Caco-2 (cell line): ENCODE measurements at regions not wholly inside any gene's neighbourhood (a gene's known extent, or its start where the extent isn't known, plus 50 kb on each side); places are given as distances from the start of the nearest gene placed in this dataset.

Source experiments
- BruUV-seq: library from RNA; stranded (reverse); fragments of 400-500 nt; replicated peaks from 2 replicates; lab custom pipeline; 2021; lab: Mats Ljungman, UMichigan
- CTCF ChIA-PET: fragments of 300-600 bp; sonication (Branson Sonifier 250); formaldehyde crosslinking; loops from one replicate; lab custom pipeline; 2022; ENCODE audit warnings: antibody characterized with exemption; lab: Charles Lee
- POLR2A ChIA-PET: fragments of 300-600 bp; sonication (Branson Sonifier 250); formaldehyde crosslinking; loops from one replicate; lab custom pipeline; 2022; ENCODE audit warnings: antibody characterized with exemption; lab: Charles Lee
- DNase-seq, 2 experiments: peaks; one replicate each; pipeline versions ENCODE4 v3.0.0 to v3.0.0-alpha.2; 2020 to 2022
- H3K27me3 ChIP-seq: replicated peaks from 2 replicates; pipeline ENCODE4 v1.6.0; 2011; ENCODE audit warnings: low read length; ENCODE audit not compliant: control insufficient read depth, insufficient read depth
- H3K36me3 ChIP-seq: 2 replicates; pipeline ENCODE4 v1.5.1; 2011; ENCODE audit warnings: low read length; ENCODE audit not compliant: control insufficient read depth, insufficient read depth
- H3K4me1 ChIP-seq: fragments of 250-450 bp; sonication (Bioruptor Pico); 2 replicates; pipeline ENCODE4 v1.5.1; 2020; ENCODE audit warnings: mild to moderate bottlenecking
- H3K4me3 ChIP-seq: 2 replicates; pipeline ENCODE4 v1.5.1; 2011; ENCODE audit warnings: low read depth, mild to moderate bottlenecking, control low read depth, low read length
- H3K9me3 ChIP-seq: fragments of 250-450 bp; sonication (Bioruptor Pico); 2 replicates; pipeline ENCODE4 v1.5.1; 2020; ENCODE audit warnings: mild to moderate bottlenecking, moderate library complexity
- H3K27ac Mint-ChIP-seq: one replicate; pipeline ENCODE4 v1.8.0; 2022; ENCODE audit warnings: mixed read lengths; ENCODE audit not compliant: unreplicated experiment
- H3K27me3 Mint-ChIP-seq: one replicate; pipeline ENCODE4 v1.8.0; 2022; ENCODE audit warnings: mixed read lengths; ENCODE audit not compliant: insufficient read depth, unreplicated experiment
- H3K36me3 Mint-ChIP-seq: one replicate; pipeline ENCODE4 v1.8.0; 2022; ENCODE audit warnings: mild to moderate bottlenecking, mixed read lengths; ENCODE audit not compliant: insufficient read depth, unreplicated experiment
- H3K4me1 Mint-ChIP-seq: one replicate; pipeline ENCODE4 v1.8.0; 2022; ENCODE audit warnings: low read depth, mixed read lengths; ENCODE audit not compliant: unreplicated experiment
- H3K4me3 Mint-ChIP-seq: one replicate; pipeline ENCODE4 v1.8.0; 2022; ENCODE audit warnings: mild to moderate bottlenecking, moderate library complexity, mixed read lengths; ENCODE audit not compliant: unreplicated experiment
- H3K9me3 Mint-ChIP-seq: one replicate; pipeline ENCODE4 v1.8.0; 2022; ENCODE audit warnings: mixed read lengths; ENCODE audit not compliant: unreplicated experiment
- intact Hi-C: fragments of 100-400 bp; cut with micrococcal nuclease; formaldehyde crosslinking; loops from one replicate; pipeline ENCODE4 v1.10.0; 2022; ENCODE audit not compliant: unreplicated experiment
- TF ChIP-seq, protein P1 (sequence below), 2 experiments: fragments of 200-600 bp in 1 of 2; IDR thresholded peaks; 1 replicate in 1 of 2; 2 replicates in 1 of 2; pipeline versions ENCODE4 v1.5.1 to v1.8.0; 2011 to 2022; ENCODE audit warnings: antibody characterized with exemption in 1 of 2, control low read depth in 1 of 2, inconsistent platforms in 1 of 2, low read depth in 1 of 2, low read length in 1 of 2, mild to moderate bottlenecking in 1 of 2, moderate library complexity in 1 of 2; ENCODE audit not compliant: insufficient read depth in 1 of 2, severe bottlenecking in 1 of 2, unreplicated experiment in 1 of 2

DNA sequence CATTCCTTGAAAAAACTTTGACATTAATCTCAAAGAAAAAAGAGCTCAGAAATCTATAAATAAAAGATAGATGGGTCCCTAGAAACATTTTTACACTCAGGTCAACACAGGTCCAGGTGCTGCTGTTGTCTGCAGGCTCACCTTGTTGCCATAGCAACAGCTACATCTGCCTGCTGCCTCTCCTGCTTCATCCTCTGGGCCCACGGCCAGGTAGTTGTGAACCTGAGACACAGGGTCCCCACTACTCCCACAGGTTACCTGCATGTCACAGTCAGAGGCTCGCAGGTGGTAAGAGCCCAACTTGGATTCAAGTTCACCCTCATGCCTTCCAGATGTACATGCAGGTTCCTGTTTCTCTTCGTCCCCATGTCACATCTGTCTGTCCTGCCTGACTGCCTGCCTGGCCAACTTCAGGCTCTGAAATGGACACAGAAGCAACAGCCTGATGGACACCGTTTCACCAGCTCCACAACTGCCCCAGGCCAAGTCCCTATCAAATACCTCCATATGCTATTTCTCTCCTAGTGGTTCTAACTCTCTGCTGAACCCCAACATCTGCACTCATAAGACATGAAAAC, 88.3 kb upstream of the SALL3 start:
- Histone ChIP-seq H3K4me1 (no peaks in the 10 kb centered on the region), H3K9me3 (no peaks in the 10 kb centered on the region), H3K27me3 (no peaks in the 10 kb centered on the region), H3K4me3 (no peak overlapping the region), H3K36me3 (no peaks in the 10 kb centered on the region)
- ChIA-PET CTCF (no interaction called here), POLR2A (no interaction called here)
- TF ChIP-seq, protein P1, sequence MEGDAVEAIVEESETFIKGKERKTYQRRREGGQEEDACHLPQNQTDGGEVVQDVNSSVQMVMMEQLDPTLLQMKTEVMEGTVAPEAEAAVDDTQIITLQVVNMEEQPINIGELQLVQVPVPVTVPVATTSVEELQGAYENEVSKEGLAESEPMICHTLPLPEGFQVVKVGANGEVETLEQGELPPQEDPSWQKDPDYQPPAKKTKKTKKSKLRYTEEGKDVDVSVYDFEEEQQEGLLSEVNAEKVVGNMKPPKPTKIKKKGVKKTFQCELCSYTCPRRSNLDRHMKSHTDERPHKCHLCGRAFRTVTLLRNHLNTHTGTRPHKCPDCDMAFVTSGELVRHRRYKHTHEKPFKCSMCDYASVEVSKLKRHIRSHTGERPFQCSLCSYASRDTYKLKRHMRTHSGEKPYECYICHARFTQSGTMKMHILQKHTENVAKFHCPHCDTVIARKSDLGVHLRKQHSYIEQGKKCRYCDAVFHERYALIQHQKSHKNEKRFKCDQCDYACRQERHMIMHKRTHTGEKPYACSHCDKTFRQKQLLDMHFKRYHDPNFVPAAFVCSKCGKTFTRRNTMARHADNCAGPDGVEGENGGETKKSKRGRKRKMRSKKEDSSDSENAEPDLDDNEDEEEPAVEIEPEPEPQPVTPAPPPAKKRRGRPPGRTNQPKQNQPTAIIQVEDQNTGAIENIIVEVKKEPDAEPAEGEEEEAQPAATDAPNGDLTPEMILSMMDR (IDR thresholded peaks at IDR 0.05; ENCODE audit: insufficient read depth in 1 of 2, low read depth in 1 of 2, low read length in 1 of 2, severe bottlenecking in 1 of 2, unreplicated experiment in 1 of 2), result no peak
- no peak overlapping the region for H3K4me3 Mint-ChIP-seq
- no peaks in the 10 kb centered on the region for H3K4me1 Mint-ChIP-seq
- intact Hi-C loops, result no loop called here
- no TSS peak for BruUV-seq
- H3K9me3 Mint-ChIP-seq, result peaks cover 12% of the 10 kb centered on the region
- no peak for DNase-seq
- no peaks in the 10 kb centered on the region for H3K36me3 Mint-ChIP-seq
- no peak overlapping the region for H3K27ac Mint-ChIP-seq
- H3K27me3 Mint-ChIP-seq, result no peaks in the 10 kb centered on the region

- TF ChIP-seq, protein P1 (IDR thresholded peaks at IDR 0.05; ENCODE audit: insufficient read depth in 1 of 2, low read depth in 1 of 2, low read length in 1 of 2, severe bottlenecking in 1 of 2, unreplicated experiment in 1 of 2), result no peak
- Histone ChIP-seq H3K27me3 (no peaks in the 10 kb centered on the region), H3K4me1 (no peaks in the 10 kb centered on the region), H3K36me3 (no peaks in the 10 kb centered on the region), H3K9me3 (no peaks in the 10 kb centered on the region), H3K4me3 (no peak overlapping the region)
- H3K27ac Mint-ChIP-seq, result no peak overlapping the region
- BruUV-seq, result no TSS peak
- CTCF ChIA-PET, result no interaction called here
- H3K9me3 Mint-ChIP-seq, result peaks cover 4% of the 10 kb centered on the region
- DNase-seq, result no peak
- H3K4me3 Mint-ChIP-seq, result no peak overlapping the region
- intact Hi-C loops, result no loop called here
- no peaks in the 10 kb centered on the region for H3K4me1 Mint-ChIP-seq
- H3K27me3 Mint-ChIP-seq, result no peaks in the 10 kb centered on the region
- POLR2A ChIA-PET, result no interaction called here
- no peaks in the 10 kb centered on the region for H3K36me3 Mint-ChIP-seq
These were observed 87.4 kb upstream of the SALL3 start for GRCh38 chr18:78892177-78892576.

DNA sequence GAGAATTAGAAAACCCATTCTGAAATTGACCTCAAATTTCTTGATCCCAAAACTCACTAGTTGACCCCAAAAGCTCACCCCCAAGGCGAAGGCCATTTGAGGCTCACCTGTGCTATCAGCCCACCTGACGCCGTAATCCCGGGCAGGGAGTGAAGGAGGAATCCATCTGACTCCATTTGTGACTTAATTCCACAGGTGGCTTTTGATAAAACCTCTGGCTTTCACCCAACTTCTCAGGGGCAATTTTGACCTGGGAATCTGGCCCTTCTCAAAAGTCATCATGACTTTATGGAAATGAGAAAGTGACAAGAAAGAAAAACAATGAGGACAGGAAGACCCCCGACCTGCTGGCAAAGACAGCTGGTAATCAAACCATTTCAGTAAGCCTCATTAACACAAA, 86.9 kb upstream of the SALL3 start:
- DNase-seq, result no peak
- intact Hi-C loops, result no loop called here
- Histone ChIP-seq H3K4me3 (no peak overlapping the region), H3K4me1 (no peaks in the 10 kb centered on the region), H3K9me3 (no peaks in the 10 kb centered on the region), H3K27me3 (no peaks in the 10 kb centered on the region), H3K36me3 (no peaks in the 10 kb centered on the region)
- H3K9me3 Mint-ChIP-seq, result no peaks in the 10 kb centered on the region
- H3K36me3 Mint-ChIP-seq, result no peaks in the 10 kb centered on the region
- H3K4me3 Mint-ChIP-seq, result no peak overlapping the region
- no TSS peak for BruUV-seq
- TF ChIP-seq, protein P1 (IDR thresholded peaks at IDR 0.05; ENCODE audit: insufficient read depth in 1 of 2, low read depth in 1 of 2, low read length in 1 of 2, severe bottlenecking in 1 of 2, unreplicated experiment in 1 of 2), result no peak
- no peaks in the 10 kb centered on the region for H3K27me3 Mint-ChIP-seq
- ChIA-PET POLR2A (no interaction called here), CTCF (no interaction called here)
- H3K27ac Mint-ChIP-seq, result no peak overlapping the region
- no peaks in the 10 kb centered on the region for H3K4me1 Mint-ChIP-seq
